Type B pancreatic cell (in vitro differentiated cells): ENCODE measurements at regions not wholly inside any gene's neighbourhood (a gene's known extent, or its start where the extent isn't known, plus 50 kb on each side); places are given as distances from the start of the nearest gene placed in this dataset.
A peak's percentile ranks its signal among the peaks of the same experiment; 100 is the strongest.

Experiments
- DNase-seq: peaks from one replicate; pipeline ENCODE4 v3.0.0; 2021; ENCODE audit warnings: mixed read lengths; ENCODE audit not compliant: unreplicated experiment; ENCODE audit errors: extremely low spot score
- H3K27ac Mint-ChIP-seq: 2 replicates; pipeline ENCODE4 v1.8.0; 2021; ENCODE audit warnings: mild to moderate bottlenecking, mixed read lengths
- H3K27me3 Mint-ChIP-seq: 2 replicates; pipeline ENCODE4 v1.8.0; 2021; ENCODE audit warnings: mixed read lengths
- H3K36me3 Mint-ChIP-seq: 2 replicates; pipeline ENCODE4 v1.8.0; 2021; ENCODE audit warnings: mixed read lengths
- H3K4me1 Mint-ChIP-seq: one replicate; pipeline ENCODE4 v1.8.0; 2021; ENCODE audit warnings: mixed read lengths; ENCODE audit not compliant: unreplicated experiment
- H3K4me3 Mint-ChIP-seq: 2 replicates; pipeline ENCODE4 v1.8.0; 2021; ENCODE audit warnings: mild to moderate bottlenecking, mixed read lengths
- H3K9me3 Mint-ChIP-seq: 2 replicates; pipeline ENCODE4 v1.8.0; 2021; ENCODE audit warnings: mixed read lengths
- TF ChIP-seq, protein P1 (sequence below): fragments of 200-600 bp; sonication (generic); conservative IDR thresholded peaks from 2 replicates; pipeline ENCODE4 v1.5.0; 2021; ENCODE audit warnings: antibody characterized with exemption, mild to moderate bottlenecking

DNA sequence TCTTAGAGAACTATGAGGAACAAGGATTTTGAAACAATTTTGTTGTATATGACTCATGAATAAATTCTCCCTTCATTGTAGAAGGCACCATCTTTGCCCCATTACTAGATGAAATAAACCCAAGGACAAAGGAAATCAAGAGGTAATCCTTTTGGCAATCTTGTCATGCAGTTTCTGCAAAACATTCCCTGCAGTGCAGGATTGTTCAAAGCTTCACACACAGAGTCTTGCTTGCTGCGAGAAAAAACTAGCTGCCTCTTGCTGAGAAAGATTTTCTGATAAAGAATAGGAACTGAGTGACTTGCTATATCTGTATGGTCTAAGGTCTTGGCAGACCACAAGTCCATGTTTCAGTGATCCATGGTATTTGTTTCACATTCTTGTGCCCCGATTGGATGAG, 657.4 kb upstream of the ADGRL4 start:
- H3K27me3 Mint-ChIP-seq = no peaks in the 10 kb centered on the region
- no peaks in the 10 kb centered on the region for H3K9me3 Mint-ChIP-seq
- no peak overlapping the region for H3K27ac Mint-ChIP-seq
- peaks cover 9% of the 10 kb centered on the region for H3K4me1 Mint-ChIP-seq
- no peak for DNase-seq
- no peak overlapping the region for H3K4me3 Mint-ChIP-seq
- H3K36me3 Mint-ChIP-seq = no peaks in the 10 kb centered on the region
- TF ChIP-seq, protein P1, sequence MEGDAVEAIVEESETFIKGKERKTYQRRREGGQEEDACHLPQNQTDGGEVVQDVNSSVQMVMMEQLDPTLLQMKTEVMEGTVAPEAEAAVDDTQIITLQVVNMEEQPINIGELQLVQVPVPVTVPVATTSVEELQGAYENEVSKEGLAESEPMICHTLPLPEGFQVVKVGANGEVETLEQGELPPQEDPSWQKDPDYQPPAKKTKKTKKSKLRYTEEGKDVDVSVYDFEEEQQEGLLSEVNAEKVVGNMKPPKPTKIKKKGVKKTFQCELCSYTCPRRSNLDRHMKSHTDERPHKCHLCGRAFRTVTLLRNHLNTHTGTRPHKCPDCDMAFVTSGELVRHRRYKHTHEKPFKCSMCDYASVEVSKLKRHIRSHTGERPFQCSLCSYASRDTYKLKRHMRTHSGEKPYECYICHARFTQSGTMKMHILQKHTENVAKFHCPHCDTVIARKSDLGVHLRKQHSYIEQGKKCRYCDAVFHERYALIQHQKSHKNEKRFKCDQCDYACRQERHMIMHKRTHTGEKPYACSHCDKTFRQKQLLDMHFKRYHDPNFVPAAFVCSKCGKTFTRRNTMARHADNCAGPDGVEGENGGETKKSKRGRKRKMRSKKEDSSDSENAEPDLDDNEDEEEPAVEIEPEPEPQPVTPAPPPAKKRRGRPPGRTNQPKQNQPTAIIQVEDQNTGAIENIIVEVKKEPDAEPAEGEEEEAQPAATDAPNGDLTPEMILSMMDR = no peak

GRCh38 chr1:79662596-79662995, 656.1 kb upstream of the ADGRL4 start:
- H3K36me3 Mint-ChIP-seq = no peaks in the 10 kb centered on the region
- TF ChIP-seq, protein P1 = no peak
- no peaks in the 10 kb centered on the region for H3K9me3 Mint-ChIP-seq
- DNase-seq = no peak
- no peaks in the 10 kb centered on the region for H3K27me3 Mint-ChIP-seq
- no peak overlapping the region for H3K4me3 Mint-ChIP-seq
- peaks cover 19% of the 10 kb centered on the region for H3K4me1 Mint-ChIP-seq
- H3K27ac Mint-ChIP-seq = no peak overlapping the region

GRCh38 chr1:79660129-79660528, 653.6 kb upstream of the ADGRL4 start:
- no peaks in the 10 kb centered on the region for H3K27me3 Mint-ChIP-seq
- no peaks in the 10 kb centered on the region for H3K36me3 Mint-ChIP-seq
- H3K4me3 Mint-ChIP-seq = no peak overlapping the region
- peaks cover 19% of the 10 kb centered on the region for H3K4me1 Mint-ChIP-seq
- no peaks in the 10 kb centered on the region for H3K9me3 Mint-ChIP-seq
- TF ChIP-seq, protein P1 = no peak
- DNase-seq = no peak
- H3K27ac Mint-ChIP-seq = no peak overlapping the region

- Mint-ChIP-seq H3K27ac (peak overlapping the region; percentile 6), H3K9me3 (no peaks in the 10 kb centered on the region), H3K4me3 (no peak overlapping the region), H3K27me3 (no peaks in the 10 kb centered on the region), H3K36me3 (no peaks in the 10 kb centered on the region), H3K4me1 (peaks cover 14% of the 10 kb centered on the region)
- TF ChIP-seq, protein P1 = no peak
- DNase-seq = no peak
Measured at GRCh38 chr1:79657951-79658658, 651.6 kb upstream of the ADGRL4 start.

- TF ChIP-seq, protein P1 = no peak
- Mint-ChIP-seq H3K4me1 (peaks cover 14% of the 10 kb centered on the region), H3K4me3 (no peak overlapping the region), H3K27ac (no peak overlapping the region), H3K9me3 (no peaks in the 10 kb centered on the region), H3K27me3 (peaks cover 3% of the 10 kb centered on the region), H3K36me3 (no peaks in the 10 kb centered on the region)
- no peak for DNase-seq
Measured at GRCh38 chr1:79655876-79656275, 649.3 kb upstream of the ADGRL4 start.
